ENCODE measurements at regions not wholly inside any gene's neighbourhood (a gene's known extent, or its start where the extent isn't known, plus 50 kb on each side); places are given as distances from the start of the nearest gene placed in this dataset.

- TF ChIP-seq, protein P1, sequence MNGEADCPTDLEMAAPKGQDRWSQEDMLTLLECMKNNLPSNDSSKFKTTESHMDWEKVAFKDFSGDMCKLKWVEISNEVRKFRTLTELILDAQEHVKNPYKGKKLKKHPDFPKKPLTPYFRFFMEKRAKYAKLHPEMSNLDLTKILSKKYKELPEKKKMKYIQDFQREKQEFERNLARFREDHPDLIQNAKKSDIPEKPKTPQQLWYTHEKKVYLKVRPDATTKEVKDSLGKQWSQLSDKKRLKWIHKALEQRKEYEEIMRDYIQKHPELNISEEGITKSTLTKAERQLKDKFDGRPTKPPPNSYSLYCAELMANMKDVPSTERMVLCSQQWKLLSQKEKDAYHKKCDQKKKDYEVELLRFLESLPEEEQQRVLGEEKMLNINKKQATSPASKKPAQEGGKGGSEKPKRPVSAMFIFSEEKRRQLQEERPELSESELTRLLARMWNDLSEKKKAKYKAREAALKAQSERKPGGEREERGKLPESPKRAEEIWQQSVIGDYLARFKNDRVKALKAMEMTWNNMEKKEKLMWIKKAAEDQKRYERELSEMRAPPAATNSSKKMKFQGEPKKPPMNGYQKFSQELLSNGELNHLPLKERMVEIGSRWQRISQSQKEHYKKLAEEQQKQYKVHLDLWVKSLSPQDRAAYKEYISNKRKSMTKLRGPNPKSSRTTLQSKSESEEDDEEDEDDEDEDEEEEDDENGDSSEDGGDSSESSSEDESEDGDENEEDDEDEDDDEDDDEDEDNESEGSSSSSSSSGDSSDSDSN (IDR thresholded peaks at IDR 0.05; ENCODE audit: borderline replicate concordance in 1 of 2, low read depth in 2 of 2, low read length in 2 of 2) = no peak
- TF ChIP-seq ZFPM2 (CRISPR knock-in tag; IDR thresholded peaks at IDR 0.05) = no peak
- TF ChIP-seq, protein P2, sequence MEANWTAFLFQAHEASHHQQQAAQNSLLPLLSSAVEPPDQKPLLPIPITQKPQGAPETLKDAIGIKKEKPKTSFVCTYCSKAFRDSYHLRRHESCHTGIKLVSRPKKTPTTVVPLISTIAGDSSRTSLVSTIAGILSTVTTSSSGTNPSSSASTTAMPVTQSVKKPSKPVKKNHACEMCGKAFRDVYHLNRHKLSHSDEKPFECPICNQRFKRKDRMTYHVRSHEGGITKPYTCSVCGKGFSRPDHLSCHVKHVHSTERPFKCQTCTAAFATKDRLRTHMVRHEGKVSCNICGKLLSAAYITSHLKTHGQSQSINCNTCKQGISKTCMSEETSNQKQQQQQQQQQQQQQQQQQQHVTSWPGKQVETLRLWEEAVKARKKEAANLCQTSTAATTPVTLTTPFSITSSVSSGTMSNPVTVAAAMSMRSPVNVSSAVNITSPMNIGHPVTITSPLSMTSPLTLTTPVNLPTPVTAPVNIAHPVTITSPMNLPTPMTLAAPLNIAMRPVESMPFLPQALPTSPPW (CRISPR knock-in tag; IDR thresholded peaks at IDR 0.05) = no peak
These were observed 489.1 kb downstream of the KCTD16 start (continued) for GRCh38 chr5:144659634-144660227.

DNA sequence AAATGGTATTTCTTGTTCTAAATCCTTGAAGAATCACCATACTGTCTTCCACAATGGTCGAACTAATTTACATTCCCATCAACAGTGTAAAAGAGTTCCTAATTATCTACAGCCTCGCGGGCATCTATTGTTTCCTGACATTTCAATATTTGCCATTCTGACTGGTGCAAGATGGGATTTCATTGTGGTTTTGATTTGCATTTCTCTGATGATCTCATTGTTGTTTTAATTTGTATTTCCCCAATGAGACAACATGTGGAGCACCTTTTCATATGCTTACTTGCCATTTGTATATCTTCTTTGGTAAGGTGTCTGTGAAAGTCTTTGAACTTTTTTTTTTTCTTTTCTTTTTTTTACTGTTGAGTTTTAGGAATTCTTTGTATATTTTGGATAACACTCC is 473.6 kb downstream of the KCTD16 start:
- Histone ChIP-seq H3K4me2 (ENCODE audit: insufficient read depth, low read length) (no peak overlapping the region), H3K9me3 (replicated peaks; ENCODE audit: control insufficient read depth, insufficient read depth, low read depth, low read length) (no peaks in the 10 kb centered on the region), H3K27ac (ENCODE audit: extremely low read depth, low read depth, low read length) (no peak overlapping the region), H3K79me2 (ENCODE audit: control insufficient read depth, insufficient read depth, low read length) (no peaks in the 10 kb centered on the region), H3K4me1 (replicated peaks in 1 of 2; ENCODE audit: control insufficient read depth in 2 of 2, insufficient read depth in 2 of 2, low read length in 2 of 2) (no peaks in the 10 kb centered on the region), H2AFZ (ENCODE audit: low read depth, low read length) (no peak overlapping the region), H3K4me3 (no peak overlapping the region), H3K27me3 (ENCODE audit: control insufficient read depth in 2 of 2, insufficient read depth in 2 of 2, low read length in 2 of 2) (no peaks in the 10 kb centered on the region), H4K20me1 (replicated peaks; ENCODE audit: control insufficient read depth, insufficient read depth, low read length) (no peaks in the 10 kb centered on the region), H3K9me1 (ENCODE audit: control insufficient read depth, insufficient read depth, low read length) (no peaks in the 10 kb centered on the region), H3K9ac (ENCODE audit: insufficient read depth in 1 of 2, low read depth in 2 of 2, low read length in 2 of 2) (no peak overlapping the region), H3K36me3 (ENCODE audit: control insufficient read depth, insufficient read depth, low read length) (no peaks in the 10 kb centered on the region)
- ATAC-seq (no peak), DNase-seq (ENCODE audit: extremely low read depth in 1 of 4, low spot score in 3 of 4) (no peak), FAIRE-seq (no peak)
- intact Hi-C loops (cut with micrococcal nuclease) (no loop called here), in situ Hi-C loops (cut with MboI) (no loop called here)
- BruUV-seq (replicated peaks) = no TSS peak
- TF ChIP-seq ZKSCAN8 (CRISPR knock-in tag; IDR thresholded peaks at IDR 0.05) = no peak
- TF ChIP-seq FOXK2 (conservative IDR thresholded peaks at IDR 0.05 in 1 of 2, IDR thresholded peaks at IDR 0.05 in 1 of 2; ENCODE audit: low read depth in 2 of 2) = no peak
- CTCF ChIA-PET (ENCODE audit: low intra/inter-chr PET ratio) = no interaction called here
- POLR2A ChIA-PET = no interaction called here
- 0% methylated on average over 3 of the region's 3 CpGs for WGBS (ENCODE audit: insufficient coverage, low coverage, missing lambda C conversion rate)

Measured in K562 (cell line).